ENCODE measurements at regions not wholly inside any gene's neighbourhood (a gene's known extent, or its start where the extent isn't known, plus 50 kb on each side); places are given as distances from the start of the nearest gene placed in this dataset.

GRCh38 chr13:27014406-27015359 is 156.9 kb downstream of the USP12 start:
- Histone ChIP-seq H3K9me3 (ENCODE audit: low read depth) (no peaks in the 10 kb centered on the region), H3K4me3 (no peak overlapping the region), H3K27me3 (no peaks in the 10 kb centered on the region), H3K36me3 (no peaks in the 10 kb centered on the region), H3K27ac (no peak overlapping the region), H3K4me1 (ENCODE audit: low read depth) (no peaks in the 10 kb centered on the region)
- DNase-seq (ENCODE audit: low read depth in 1 of 2, low spot score in 1 of 2): no peak
- TF ChIP-seq, protein P1, sequence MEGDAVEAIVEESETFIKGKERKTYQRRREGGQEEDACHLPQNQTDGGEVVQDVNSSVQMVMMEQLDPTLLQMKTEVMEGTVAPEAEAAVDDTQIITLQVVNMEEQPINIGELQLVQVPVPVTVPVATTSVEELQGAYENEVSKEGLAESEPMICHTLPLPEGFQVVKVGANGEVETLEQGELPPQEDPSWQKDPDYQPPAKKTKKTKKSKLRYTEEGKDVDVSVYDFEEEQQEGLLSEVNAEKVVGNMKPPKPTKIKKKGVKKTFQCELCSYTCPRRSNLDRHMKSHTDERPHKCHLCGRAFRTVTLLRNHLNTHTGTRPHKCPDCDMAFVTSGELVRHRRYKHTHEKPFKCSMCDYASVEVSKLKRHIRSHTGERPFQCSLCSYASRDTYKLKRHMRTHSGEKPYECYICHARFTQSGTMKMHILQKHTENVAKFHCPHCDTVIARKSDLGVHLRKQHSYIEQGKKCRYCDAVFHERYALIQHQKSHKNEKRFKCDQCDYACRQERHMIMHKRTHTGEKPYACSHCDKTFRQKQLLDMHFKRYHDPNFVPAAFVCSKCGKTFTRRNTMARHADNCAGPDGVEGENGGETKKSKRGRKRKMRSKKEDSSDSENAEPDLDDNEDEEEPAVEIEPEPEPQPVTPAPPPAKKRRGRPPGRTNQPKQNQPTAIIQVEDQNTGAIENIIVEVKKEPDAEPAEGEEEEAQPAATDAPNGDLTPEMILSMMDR (IDR thresholded peaks at IDR 0.05; ENCODE audit: low read depth, low read length): no peak

GRCh38 chr13:27012482-27013197 is 159.0 kb downstream of the USP12 start:
- Histone ChIP-seq H3K4me3 (no peak overlapping the region), H3K27ac (no peak overlapping the region), H3K27me3 (peaks cover 1% of the 10 kb centered on the region), H3K4me1 (ENCODE audit: low read depth) (no peaks in the 10 kb centered on the region), H3K36me3 (no peaks in the 10 kb centered on the region), H3K9me3 (ENCODE audit: low read depth) (no peaks in the 10 kb centered on the region)
- TF ChIP-seq, protein P1 (IDR thresholded peaks at IDR 0.05; ENCODE audit: low read depth, low read length): no peak
- DNase-seq (ENCODE audit: low read depth in 1 of 2, low spot score in 1 of 2): peak in 1 of 2 donors; percentile 83

GRCh38 chr13:27011661-27012060 is 159.9 kb downstream of the USP12 start:
- TF ChIP-seq, protein P1 (IDR thresholded peaks at IDR 0.05; ENCODE audit: low read depth, low read length): no peak
- no peak for DNase-seq (ENCODE audit: low read depth in 1 of 2, low spot score in 1 of 2)
- H3K27me3 ChIP-seq: peaks cover 11% of the 10 kb centered on the region
- no peak overlapping the region for H3K27ac ChIP-seq
- no peak overlapping the region for H3K4me3 ChIP-seq
- no peaks in the 10 kb centered on the region for H3K4me1 ChIP-seq (ENCODE audit: low read depth)
- no peaks in the 10 kb centered on the region for H3K36me3 ChIP-seq
- no peaks in the 10 kb centered on the region for H3K9me3 ChIP-seq (ENCODE audit: low read depth)

GRCh38 chr13:27008733-27009132 is 162.9 kb downstream of the USP12 start:
- DNase-seq (ENCODE audit: low read depth in 1 of 2, low spot score in 1 of 2): no peak
- H3K4me3 ChIP-seq: no peak overlapping the region
- no peaks in the 10 kb centered on the region for H3K9me3 ChIP-seq (ENCODE audit: low read depth)
- no peaks in the 10 kb centered on the region for H3K4me1 ChIP-seq (ENCODE audit: low read depth)
- TF ChIP-seq, protein P1 (IDR thresholded peaks at IDR 0.05; ENCODE audit: low read depth, low read length): no peak
- H3K36me3 ChIP-seq: no peaks in the 10 kb centered on the region
- H3K27me3 ChIP-seq: peaks cover 16% of the 10 kb centered on the region
- H3K27ac ChIP-seq: no peak overlapping the region

- H3K27me3 ChIP-seq: peaks cover 16% of the 10 kb centered on the region
- H3K4me1 ChIP-seq (ENCODE audit: low read depth): no peaks in the 10 kb centered on the region
- no peaks in the 10 kb centered on the region for H3K9me3 ChIP-seq (ENCODE audit: low read depth)
- TF ChIP-seq, protein P1 (IDR thresholded peaks at IDR 0.05; ENCODE audit: low read depth, low read length): no peak
- H3K4me3 ChIP-seq: peak overlapping the region; percentile 16
- no peaks in the 10 kb centered on the region for H3K36me3 ChIP-seq
- no peak overlapping the region for H3K27ac ChIP-seq
- DNase-seq (ENCODE audit: low read depth in 1 of 2, low spot score in 1 of 2): no peak
Observed at GRCh38 chr13:27007166-27007565, 164.4 kb downstream of the USP12 start.
